Neural cell (in vitro differentiated cells): ENCODE measurements at regions not wholly inside any gene's neighbourhood (a gene's known extent, or its start where the extent isn't known, plus 50 kb on each side); places are given as distances from the start of the nearest gene placed in this dataset.

ENCODE experiments used
- H2AFZ ChIP-seq: fragments of 200-600, 300-800 bp; sonication (generic), shearing (Covaris generic); 2 replicates; pipeline ENCODE4 v1.6.0; 2014; ENCODE audit warnings: low read depth, mild to moderate bottlenecking, antibody characterized with exemption, low read length, moderate library complexity
- H3F3A ChIP-seq: fragments of 200-600 bp; shearing (Covaris generic); 2 replicates; pipeline ENCODE4 v1.6.1; 2016; ENCODE audit warnings: mild to moderate bottlenecking, moderate library complexity, mixed read lengths, antibody characterized with exemption, low read length; ENCODE audit not compliant: insufficient read depth, poor library complexity, severe bottlenecking
- H3K27ac ChIP-seq: fragments of 200-600, 300-800 bp; sonication (generic), shearing (Covaris generic); 2 replicates; pipeline ENCODE4 v1.5.1; 2014; ENCODE audit warnings: mild to moderate bottlenecking, low read length, moderate library complexity
- H3K27me3 ChIP-seq: fragments of 300-800, 200-600 bp; sonication (generic), shearing (Covaris generic); 2 replicates; pipeline ENCODE4 v1.6.0; 2014; ENCODE audit warnings: mild to moderate bottlenecking, low read depth, low read length, moderate library complexity; ENCODE audit not compliant: insufficient read depth
- H3K36me3 ChIP-seq: fragments of 300-800, 200-600 bp; sonication (generic), shearing (Covaris generic); 2 replicates; pipeline ENCODE4 v1.5.1; 2014; ENCODE audit warnings: mild to moderate bottlenecking, antibody characterized with exemption, low read length, moderate library complexity; ENCODE audit not compliant: insufficient read depth
- H3K4me2 ChIP-seq: fragments of 300-800, 200-600 bp; sonication (generic), shearing (Covaris generic); 2 replicates; pipeline ENCODE4 v1.6.0; 2014; ENCODE audit warnings: mild to moderate bottlenecking, low read length
- H3K4me3 ChIP-seq: fragments of 300-800, 200-600 bp; sonication (generic), shearing (Covaris generic); 2 replicates; pipeline ENCODE4 v1.5.1; 2014; ENCODE audit warnings: mild to moderate bottlenecking, low read length, moderate library complexity
- H3K79me2 ChIP-seq: fragments of 200-600 bp; shearing (Covaris generic); replicated peaks from 2 replicates; pipeline ENCODE4 v1.6.0; 2014; ENCODE audit warnings: mild to moderate bottlenecking, low read length, moderate library complexity; ENCODE audit not compliant: insufficient read depth
- H3K9ac ChIP-seq: fragments of 300-800, 200-600 bp; sonication (generic), shearing (Covaris generic); 2 replicates; pipeline ENCODE4 v1.6.1; 2016; ENCODE audit warnings: mild to moderate bottlenecking, low read length, mixed read lengths
- H3K9me2 ChIP-seq: fragments of 200-600 bp; shearing (Covaris generic); 2 replicates; pipeline ENCODE4 v1.6.1; 2016; ENCODE audit warnings: mild to moderate bottlenecking, low read length, mixed read lengths; ENCODE audit not compliant: insufficient read depth
- H3K9me3 ChIP-seq: fragments of 200-600, 300-800 bp; sonication (generic), shearing (Covaris generic); 2 replicates; pipeline ENCODE4 v1.6.1; 2016; ENCODE audit warnings: mild to moderate bottlenecking, mixed run types, low read length, moderate library complexity, mixed read lengths
- H4K20me1 ChIP-seq: fragments of 200-600 bp; shearing (Covaris generic); 2 replicates; pipeline ENCODE4 v1.6.1; 2016; ENCODE audit warnings: mild to moderate bottlenecking, mixed run types; ENCODE audit not compliant: insufficient read depth
- CTCF ChIP-seq: fragments of 450-650 bp; IDR thresholded peaks from 2 replicates; pipeline ENCODE4 v1.5.1; 2014; ENCODE audit warnings: antibody characterized with exemption, mild to moderate bottlenecking, moderate library complexity; ENCODE audit not compliant: poor library complexity, severe bottlenecking
- EP300 ChIP-seq: fragments of 450-650 bp; conservative IDR thresholded peaks from 2 replicates; pipeline ENCODE4 v1.6.1; 2014; ENCODE audit warnings: antibody characterized with exemption, mild to moderate bottlenecking, moderate library complexity; ENCODE audit not compliant: poor library complexity, severe bottlenecking
- EZH2 ChIP-seq: fragments of 200-600, 300-800 bp; shearing (Covaris generic), sonication (generic); IDR thresholded peaks from 2 replicates; pipeline ENCODE4 v1.6.1; 2014; ENCODE audit warnings: antibody characterized with exemption, low read length, borderline replicate concordance, mild to moderate bottlenecking; ENCODE audit not compliant: insufficient read depth, poor library complexity, severe bottlenecking
- MXI1 ChIP-seq: fragments of 450-650 bp; conservative IDR thresholded peaks from 2 replicates; pipeline ENCODE4 v1.6.1; 2014; ENCODE audit warnings: antibody characterized with exemption, mild to moderate bottlenecking; ENCODE audit not compliant: poor library complexity, severe bottlenecking
- POLR2AphosphoS5 ChIP-seq: IDR thresholded peaks from 2 replicates; pipeline ENCODE4 v1.6.1; 2012
- RAD21 ChIP-seq: fragments of 450-650 bp; conservative IDR thresholded peaks from 2 replicates; pipeline ENCODE4 v1.6.1; 2014; ENCODE audit warnings: antibody characterized with exemption, mild to moderate bottlenecking, moderate library complexity
- REST ChIP-seq: IDR thresholded peaks from 2 replicates; pipeline ENCODE4 v1.6.1; 2012; ENCODE audit warnings: borderline replicate concordance
- SMC3 ChIP-seq: fragments of 450-650 bp; conservative IDR thresholded peaks from 2 replicates; pipeline ENCODE4 v1.6.1; 2014; ENCODE audit warnings: antibody characterized with exemption, mild to moderate bottlenecking, moderate library complexity; ENCODE audit not compliant: poor library complexity
- TAF1 ChIP-seq: IDR thresholded peaks from 2 replicates; pipeline ENCODE4 v1.6.1; 2012; ENCODE audit warnings: low read depth

GRCh38 chr6:145025488-145025887 lies 709.8 kb downstream of the EPM2A start:
- H3K27me3 ChIP-seq, result no peaks in the 10 kb centered on the region
- H3K79me2 ChIP-seq, result no peaks in the 10 kb centered on the region
- H3K36me3 ChIP-seq, result no peaks in the 10 kb centered on the region
- H3K9me3 ChIP-seq, result no peaks in the 10 kb centered on the region
- no peak overlapping the region for H3K9ac ChIP-seq
- TF ChIP-seq CTCF (no peak), EP300 (no peak), MXI1 (no peak), RAD21 (no peak), SMC3 (no peak), TAF1 (no peak), POLR2AphosphoS5 (no peak), REST (no peak), EZH2 (no peak)
- H3K4me2 ChIP-seq, result no peak overlapping the region
- H3F3A ChIP-seq, result peaks cover 5% of the 10 kb centered on the region
- no peak overlapping the region for H3K4me3 ChIP-seq
- no peaks in the 10 kb centered on the region for H4K20me1 ChIP-seq
- no peak overlapping the region for H3K27ac ChIP-seq
- no peaks in the 10 kb centered on the region for H3K9me2 ChIP-seq
- no peak overlapping the region for H2AFZ ChIP-seq

GRCh38 chr6:145026267-145026679 lies 709.0 kb downstream of the EPM2A start:
- Histone ChIP-seq H3K9me2 (no peaks in the 10 kb centered on the region), H4K20me1 (no peaks in the 10 kb centered on the region), H3K4me3 (no peak overlapping the region), H3K9me3 (no peaks in the 10 kb centered on the region), H3K79me2 (no peaks in the 10 kb centered on the region), H3K9ac (no peak overlapping the region), H3F3A (peaks cover 5% of the 10 kb centered on the region), H3K36me3 (no peaks in the 10 kb centered on the region), H3K27me3 (no peaks in the 10 kb centered on the region), H3K4me2 (no peak overlapping the region), H2AFZ (no peak overlapping the region), H3K27ac (no peak overlapping the region)
- TF ChIP-seq CTCF (no peak), EZH2 (no peak), REST (no peak)
